Ectodermal cell (in vitro differentiated cells): ENCODE measurements at regions not wholly inside any gene's neighbourhood (a gene's known extent, or its start where the extent isn't known, plus 50 kb on each side); places are given as distances from the start of the nearest gene placed in this dataset.

Experiments used
- H3K27ac ChIP-seq: 2 replicates; pipeline ENCODE4 v1.7.0; 2013; ENCODE audit warnings: mild to moderate bottlenecking, low read depth, low read length; ENCODE audit not compliant: insufficient read depth, poor library complexity, severe bottlenecking
- H3K27me3 ChIP-seq: 2 replicates; pipeline ENCODE4 v1.7.0; 2013; ENCODE audit warnings: mild to moderate bottlenecking, low read length; ENCODE audit not compliant: insufficient read depth, control insufficient read depth, poor library complexity, severe bottlenecking
- H3K36me3 ChIP-seq: one replicate; pipeline ENCODE4 v1.7.0; 2013; ENCODE audit warnings: low read length; ENCODE audit not compliant: control insufficient read depth, insufficient read depth
- H3K4me1 ChIP-seq: one replicate; pipeline ENCODE4 v1.7.0; 2013; ENCODE audit warnings: low read length; ENCODE audit not compliant: control insufficient read depth, insufficient read depth
- H3K4me3 ChIP-seq: 2 replicates; pipeline ENCODE4 v1.7.0; 2013; ENCODE audit warnings: low read depth, low read length, control low read depth; ENCODE audit not compliant: insufficient read depth
- H3K9me3 ChIP-seq: 2 replicates; pipeline ENCODE4 v1.7.0; 2013; ENCODE audit warnings: mild to moderate bottlenecking, low read length, moderate library complexity; ENCODE audit not compliant: control insufficient read depth
- WGBS, 2 experiments: methylation state at CpG; one replicate each; pipeline ENCODE4 v1.1.7; 2013; ENCODE audit warnings: missing lambda C conversion rate in 2 of 2; 5-methylcytosine and 5-hydroxymethylcytosine counted together

GRCh38 chr10:107614939-107615685 lies 450.6 kb upstream of the SORCS1 start:
- H3K36me3 ChIP-seq, result no peaks in the 10 kb centered on the region
- no peaks in the 10 kb centered on the region for H3K9me3 ChIP-seq
- no peak overlapping the region for H3K4me3 ChIP-seq
- H3K4me1 ChIP-seq, result no peaks in the 10 kb centered on the region
- H3K27me3 ChIP-seq, result no peaks in the 10 kb centered on the region
- WGBS, 2 experiments, result 90 to 92% methylated on average over 3 to 7 of the region's 8 CpGs
- H3K27ac ChIP-seq, result no peak overlapping the region

- no peaks in the 10 kb centered on the region for H3K4me1 ChIP-seq
- H3K4me3 ChIP-seq, result no peak overlapping the region
- H3K9me3 ChIP-seq, result no peaks in the 10 kb centered on the region
- no peak overlapping the region for H3K27ac ChIP-seq
- H3K27me3 ChIP-seq, result no peaks in the 10 kb centered on the region
- no peaks in the 10 kb centered on the region for H3K36me3 ChIP-seq
These were observed 446.6 kb upstream of the SORCS1 start for GRCh38 chr10:107611115-107611514.

- Histone ChIP-seq H3K4me1 (no peaks in the 10 kb centered on the region), H3K9me3 (peaks cover 7% of the 10 kb centered on the region), H3K36me3 (no peaks in the 10 kb centered on the region), H3K4me3 (no peak overlapping the region), H3K27ac (no peak overlapping the region), H3K27me3 (no peaks in the 10 kb centered on the region)
- 96 to 97% methylated on average over 3 of the region's 3 CpGs for WGBS, 2 experiments
These were observed 424.6 kb upstream of the SORCS1 start for GRCh38 chr10:107589081-107589480.

GRCh38 chr10:107585630-107586029 lies 421.1 kb upstream of the SORCS1 start:
- Histone ChIP-seq H3K27ac (no peak overlapping the region), H3K36me3 (no peaks in the 10 kb centered on the region), H3K9me3 (peaks cover 7% of the 10 kb centered on the region), H3K4me1 (no peaks in the 10 kb centered on the region), H3K27me3 (no peaks in the 10 kb centered on the region), H3K4me3 (no peak overlapping the region)
- 98 to 99% methylated on average over 3 of the region's 3 CpGs for WGBS, 2 experiments

GRCh38 chr10:107583974-107584373 lies 419.5 kb upstream of the SORCS1 start:
- no peak overlapping the region for H3K27ac ChIP-seq
- H3K36me3 ChIP-seq, result no peaks in the 10 kb centered on the region
- no peaks in the 10 kb centered on the region for H3K4me1 ChIP-seq
- peaks cover 7% of the 10 kb centered on the region for H3K9me3 ChIP-seq
- H3K27me3 ChIP-seq, result no peaks in the 10 kb centered on the region
- H3K4me3 ChIP-seq, result no peak overlapping the region

- WGBS, 2 experiments, result 100% methylated on average over 1 of the region's 2 CpGs; no CpG with 5 or more reads in 1 of the 2 experiments
- H3K4me1 ChIP-seq, result no peaks in the 10 kb centered on the region
- no peaks in the 10 kb centered on the region for H3K27me3 ChIP-seq
- H3K4me3 ChIP-seq, result no peak overlapping the region
- H3K27ac ChIP-seq, result no peak overlapping the region
- no peaks in the 10 kb centered on the region for H3K9me3 ChIP-seq
- H3K36me3 ChIP-seq, result no peaks in the 10 kb centered on the region
These were observed 415.5 kb upstream of the SORCS1 start for GRCh38 chr10:107579970-107580369.

GRCh38 chr10:107577221-107577620 lies 412.7 kb upstream of the SORCS1 start:
- no peak overlapping the region for H3K27ac ChIP-seq

GRCh38 chr10:107576746-107577145 lies 412.2 kb upstream of the SORCS1 start:
- Histone ChIP-seq H3K27me3 (no peaks in the 10 kb centered on the region), H3K4me3 (no peak overlapping the region), H3K9me3 (no peaks in the 10 kb centered on the region), H3K4me1 (no peaks in the 10 kb centered on the region), H3K27ac (no peak overlapping the region), H3K36me3 (no peaks in the 10 kb centered on the region)
- 86 to 90% methylated on average over 2 of the region's 2 CpGs for WGBS, 2 experiments

More at GRCh38 chr10:107577221-107577620, 412.7 kb upstream of the SORCS1 start:
- H3K9me3 ChIP-seq, result no peaks in the 10 kb centered on the region
- no peaks in the 10 kb centered on the region for H3K27me3 ChIP-seq
- H3K4me3 ChIP-seq, result no peak overlapping the region
- WGBS, 2 experiments, result 44 to 50% methylated on average over 2 of the region's 2 CpGs
- no peaks in the 10 kb centered on the region for H3K36me3 ChIP-seq
- no peaks in the 10 kb centered on the region for H3K4me1 ChIP-seq

- Histone ChIP-seq H3K4me3 (no peak overlapping the region), H3K4me1 (no peaks in the 10 kb centered on the region), H3K36me3 (no peaks in the 10 kb centered on the region), H3K27ac (no peak overlapping the region), H3K27me3 (no peaks in the 10 kb centered on the region), H3K9me3 (no peaks in the 10 kb centered on the region)
These were observed 400.5 kb upstream of the SORCS1 start for GRCh38 chr10:107565014-107565413.

GRCh38 chr10:107561136-107561650 lies 396.7 kb upstream of the SORCS1 start:
- Histone ChIP-seq H3K36me3 (no peaks in the 10 kb centered on the region), H3K27me3 (no peaks in the 10 kb centered on the region), H3K9me3 (no peaks in the 10 kb centered on the region), H3K4me1 (no peaks in the 10 kb centered on the region), H3K27ac (no peak overlapping the region), H3K4me3 (no peak overlapping the region)
